ENCODE measurements at regions not wholly inside any gene's neighbourhood (a gene's known extent, or its start where the extent isn't known, plus 50 kb on each side); places are given as distances from the start of the nearest gene placed in this dataset.

DNA sequence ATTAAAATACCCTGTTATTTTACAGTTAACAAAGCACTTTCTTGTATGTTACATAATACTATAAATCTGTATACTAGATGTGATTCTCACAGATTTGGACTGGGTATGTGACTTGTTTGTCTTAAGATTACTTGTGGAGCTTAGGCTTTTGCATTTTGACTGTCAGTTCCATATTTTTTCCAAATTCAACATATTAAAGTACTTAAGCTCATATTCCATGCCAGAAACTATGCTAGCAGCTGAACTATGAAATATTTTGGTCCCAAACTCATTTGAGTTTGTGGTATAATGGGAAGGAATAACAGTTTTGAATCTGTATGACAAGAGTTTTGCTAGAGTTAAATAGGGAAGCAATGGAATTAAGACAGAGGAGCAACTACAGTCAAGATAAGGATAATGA, 841.4 kb downstream of the JRKL start:
- H3K9ac ChIP-seq (ENCODE audit: low read length): no peak overlapping the region
- no peak for DNase-seq
- TF ChIP-seq, protein P1, sequence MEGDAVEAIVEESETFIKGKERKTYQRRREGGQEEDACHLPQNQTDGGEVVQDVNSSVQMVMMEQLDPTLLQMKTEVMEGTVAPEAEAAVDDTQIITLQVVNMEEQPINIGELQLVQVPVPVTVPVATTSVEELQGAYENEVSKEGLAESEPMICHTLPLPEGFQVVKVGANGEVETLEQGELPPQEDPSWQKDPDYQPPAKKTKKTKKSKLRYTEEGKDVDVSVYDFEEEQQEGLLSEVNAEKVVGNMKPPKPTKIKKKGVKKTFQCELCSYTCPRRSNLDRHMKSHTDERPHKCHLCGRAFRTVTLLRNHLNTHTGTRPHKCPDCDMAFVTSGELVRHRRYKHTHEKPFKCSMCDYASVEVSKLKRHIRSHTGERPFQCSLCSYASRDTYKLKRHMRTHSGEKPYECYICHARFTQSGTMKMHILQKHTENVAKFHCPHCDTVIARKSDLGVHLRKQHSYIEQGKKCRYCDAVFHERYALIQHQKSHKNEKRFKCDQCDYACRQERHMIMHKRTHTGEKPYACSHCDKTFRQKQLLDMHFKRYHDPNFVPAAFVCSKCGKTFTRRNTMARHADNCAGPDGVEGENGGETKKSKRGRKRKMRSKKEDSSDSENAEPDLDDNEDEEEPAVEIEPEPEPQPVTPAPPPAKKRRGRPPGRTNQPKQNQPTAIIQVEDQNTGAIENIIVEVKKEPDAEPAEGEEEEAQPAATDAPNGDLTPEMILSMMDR (IDR thresholded peaks at IDR 0.05): no peak
- TF ChIP-seq EZH2 (IDR thresholded peaks at IDR 0.05; ENCODE audit: borderline replicate concordance, insufficient read depth, low read depth, low read length, poor library complexity, severe bottlenecking): no peak

DNA sequence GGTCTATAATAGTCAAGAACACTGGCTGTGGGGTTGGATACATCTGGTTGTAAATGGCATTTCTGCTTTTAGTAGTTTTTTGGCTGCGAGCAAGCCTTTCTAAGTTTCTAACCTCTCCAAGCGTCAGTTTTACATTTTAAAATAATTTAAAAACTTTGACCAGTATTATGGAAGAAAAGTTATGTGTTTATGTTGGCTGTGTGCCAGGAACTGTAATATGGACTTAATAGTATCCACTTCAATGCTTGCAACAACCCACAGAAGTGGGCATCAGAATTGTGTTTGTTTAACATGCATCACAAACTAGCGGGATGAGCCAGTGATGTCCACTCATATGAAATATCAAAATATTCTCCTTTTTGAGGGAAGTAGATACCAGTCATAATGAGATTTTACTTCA, 844.2 kb downstream of the JRKL start:
- ChIA-PET CTCF (no interaction called here), POLR2A (no interaction called here)
- Histone ChIP-seq H3K36me3 (replicated peaks in 1 of 2; ENCODE audit: control extremely low read depth in 1 of 2, control insufficient read depth in 1 of 2, extremely low read depth in 1 of 2, insufficient read depth in 2 of 2, low read length in 1 of 2) (no peaks in the 10 kb centered on the region), H3K9me3 (ENCODE audit: control extremely low read depth in 1 of 3, control insufficient read depth in 2 of 3, insufficient read depth in 1 of 3, low read length in 2 of 3) (no peaks in the 10 kb centered on the region), H3K27me3 (replicated peaks in 1 of 4; ENCODE audit: control extremely low read depth in 1 of 4, control insufficient read depth in 3 of 4, insufficient read depth in 4 of 4, low read length in 3 of 4) (no peaks in the 10 kb centered on the region), H3K4me1 (ENCODE audit: control insufficient read depth in 2 of 2, insufficient read depth in 2 of 2, low read length in 2 of 2) (no peaks in the 10 kb centered on the region), H3K4me2 (replicated peaks; ENCODE audit: low read depth, low read length, poor library complexity, severe bottlenecking) (no peak overlapping the region), H3K79me2 (ENCODE audit: control insufficient read depth, insufficient read depth, low read length) (no peaks in the 10 kb centered on the region), H3K9ac (ENCODE audit: low read length) (no peak overlapping the region), H2AFZ (ENCODE audit: insufficient read depth, low read depth, low read length, poor library complexity, severe bottlenecking) (no peak overlapping the region), H3K27ac (ENCODE audit: low read length in 2 of 2) (no peak overlapping the region), H3K4me3 (ENCODE audit: control extremely low read depth in 1 of 5, extremely low read depth in 1 of 5, insufficient read depth in 1 of 5, low read depth in 2 of 5, low read length in 4 of 5) (no peak overlapping the region), H4K20me1 (ENCODE audit: control insufficient read depth, insufficient read depth, low read length, poor library complexity, severe bottlenecking) (no peaks in the 10 kb centered on the region)
- intact Hi-C loops (cut with micrococcal nuclease): no loop called here
- Mint-ChIP-seq H3K4me3 (no peak overlapping the region), H3K4me1 (no peaks in the 10 kb centered on the region), H3K27me3 (no peaks in the 10 kb centered on the region), H3K27ac (no peak overlapping the region), H3K9me3 (ENCODE audit: insufficient read depth) (no peaks in the 10 kb centered on the region)
- no peak for TF ChIP-seq EZH2 (IDR thresholded peaks at IDR 0.05; ENCODE audit: borderline replicate concordance, insufficient read depth, low read depth, low read length, poor library complexity, severe bottlenecking)
- TF ChIP-seq, protein P1 (IDR thresholded peaks at IDR 0.05): no peak
- ATAC-seq (ENCODE audit: low read depth) (no peak), DNase-seq (no peak)
- no CpG with 5 or more reads among the region's 3 CpGs for WGBS (ENCODE audit: insufficient coverage)

More for the DNA sequence above, 841.4 kb downstream of the JRKL start:
- Histone ChIP-seq H3K9me3 (ENCODE audit: control extremely low read depth in 1 of 3, control insufficient read depth in 2 of 3, insufficient read depth in 1 of 3, low read length in 2 of 3) (peaks cover 0 to 3% (median 0%) of the 10 kb centered on the region in 3 donors), H4K20me1 (ENCODE audit: control insufficient read depth, insufficient read depth, low read length, poor library complexity, severe bottlenecking) (no peaks in the 10 kb centered on the region), H3K79me2 (ENCODE audit: control insufficient read depth, insufficient read depth, low read length) (no peaks in the 10 kb centered on the region), H3K27me3 (replicated peaks in 1 of 4; ENCODE audit: control extremely low read depth in 1 of 4, control insufficient read depth in 3 of 4, insufficient read depth in 4 of 4, low read length in 3 of 4) (no peaks in the 10 kb centered on the region), H2AFZ (ENCODE audit: insufficient read depth, low read depth, low read length, poor library complexity, severe bottlenecking) (no peak overlapping the region), H3K27ac (ENCODE audit: low read length in 2 of 2) (no peak overlapping the region), H3K4me2 (replicated peaks; ENCODE audit: low read depth, low read length, poor library complexity, severe bottlenecking) (no peak overlapping the region), H3K4me1 (ENCODE audit: control insufficient read depth in 2 of 2, insufficient read depth in 2 of 2, low read length in 2 of 2) (no peaks in the 10 kb centered on the region), H3K36me3 (replicated peaks in 1 of 2; ENCODE audit: control extremely low read depth in 1 of 2, control insufficient read depth in 1 of 2, extremely low read depth in 1 of 2, insufficient read depth in 2 of 2, low read length in 1 of 2) (no peaks in the 10 kb centered on the region), H3K4me3 (ENCODE audit: control extremely low read depth in 1 of 5, extremely low read depth in 1 of 5, insufficient read depth in 1 of 5, low read depth in 2 of 5, low read length in 4 of 5) (no peak overlapping the region)
- Mint-ChIP-seq H3K9me3 (ENCODE audit: insufficient read depth) (no peaks in the 10 kb centered on the region), H3K27me3 (no peaks in the 10 kb centered on the region), H3K4me1 (no peaks in the 10 kb centered on the region), H3K4me3 (no peak overlapping the region), H3K27ac (no peak overlapping the region)
- no peak for ATAC-seq (ENCODE audit: low read depth)
- ChIA-PET POLR2A (no interaction called here), CTCF (no interaction called here)
- intact Hi-C loops (cut with micrococcal nuclease): no loop called here
